ENCODE measurements at regions not wholly inside any gene's neighbourhood (a gene's known extent, or its start where the extent isn't known, plus 50 kb on each side); places are given as distances from the start of the nearest gene placed in this dataset.
"Not testable (repeated sequence)": the region's sequence is repeated elsewhere in the genome, so short reads cannot be mapped to it uniquely, and the experiment has no call there.

GRCh38 chr3:72273615-72274014 lies 488.7 kb upstream of the PROK2 start:
- Mint-ChIP-seq H3K27ac (ENCODE audit: low read depth) (no peak overlapping the region), H3K4me1 (no peaks in the 10 kb centered on the region), H3K9me3 (no peaks in the 10 kb centered on the region), H3K36me3 (ENCODE audit: insufficient read depth) (no peaks in the 10 kb centered on the region), H3K4me3 (no peak overlapping the region), H3K27me3 (peaks cover 24% of the 10 kb centered on the region)
- ATAC-seq (replicated peaks; ENCODE audit: extremely low read depth, poor library complexity, severe bottlenecking) (no peak), DNase-seq (ENCODE audit: low spot score in 2 of 2) (no peak)

- no peak for ATAC-seq (replicated peaks; ENCODE audit: extremely low read depth, poor library complexity, severe bottlenecking)
- Mint-ChIP-seq H3K27me3 (peaks cover 21% of the 10 kb centered on the region), H3K27ac (ENCODE audit: low read depth) (no peak overlapping the region), H3K4me3 (no peak overlapping the region), H3K36me3 (ENCODE audit: insufficient read depth) (no peaks in the 10 kb centered on the region), H3K9me3 (no peaks in the 10 kb centered on the region), H3K4me1 (no peaks in the 10 kb centered on the region)
- no peak for DNase-seq (ENCODE audit: low spot score in 2 of 2)
These were observed 487.4 kb upstream of the PROK2 start for GRCh38 chr3:72272356-72272755.

GRCh38 chr3:72271923-72272322 lies 487.0 kb upstream of the PROK2 start:
- ATAC-seq (replicated peaks; ENCODE audit: extremely low read depth, poor library complexity, severe bottlenecking) (no peak), DNase-seq (ENCODE audit: low spot score in 2 of 2) (no peak)
- H3K9me3 Mint-ChIP-seq, result no peaks in the 10 kb centered on the region
- no peaks in the 10 kb centered on the region for H3K4me1 Mint-ChIP-seq
- H3K27ac Mint-ChIP-seq (ENCODE audit: low read depth), result no peak overlapping the region
- H3K27me3 Mint-ChIP-seq, result peaks cover 21% of the 10 kb centered on the region
- H3K36me3 Mint-ChIP-seq (ENCODE audit: insufficient read depth), result no peaks in the 10 kb centered on the region
- no peak overlapping the region for H3K4me3 Mint-ChIP-seq

- peaks cover 24% of the 10 kb centered on the region for H3K27me3 Mint-ChIP-seq
- DNase-seq (ENCODE audit: low spot score in 2 of 2) (no peak), ATAC-seq (replicated peaks; ENCODE audit: extremely low read depth, poor library complexity, severe bottlenecking) (no peak)
- no peak overlapping the region for H3K27ac Mint-ChIP-seq (ENCODE audit: low read depth)
- no peak overlapping the region for H3K4me3 Mint-ChIP-seq
- H3K4me1 Mint-ChIP-seq, result no peaks in the 10 kb centered on the region
- H3K36me3 Mint-ChIP-seq (ENCODE audit: insufficient read depth), result no peaks in the 10 kb centered on the region
- H3K9me3 Mint-ChIP-seq, result no peaks in the 10 kb centered on the region
These were observed 486.3 kb upstream of the PROK2 start for GRCh38 chr3:72271216-72271615.

- Mint-ChIP-seq H3K9me3 (no peaks in the 10 kb centered on the region), H3K27ac (ENCODE audit: low read depth) (no peak overlapping the region), H3K4me3 (no peak overlapping the region), H3K36me3 (ENCODE audit: insufficient read depth) (no peaks in the 10 kb centered on the region), H3K27me3 (peaks cover 29% of the 10 kb centered on the region), H3K4me1 (no peaks in the 10 kb centered on the region)
- ATAC-seq (replicated peaks; ENCODE audit: extremely low read depth, poor library complexity, severe bottlenecking) (no peak), DNase-seq (ENCODE audit: low spot score in 2 of 2) (no peak)
These were observed 485.8 kb upstream of the PROK2 start for GRCh38 chr3:72270730-72271129.

GRCh38 chr3:72270072-72270681 lies 485.2 kb upstream of the PROK2 start:
- Mint-ChIP-seq H3K4me1 (no peaks in the 10 kb centered on the region), H3K36me3 (ENCODE audit: insufficient read depth) (no peaks in the 10 kb centered on the region), H3K9me3 (no peaks in the 10 kb centered on the region), H3K27me3 (peaks cover 31% of the 10 kb centered on the region), H3K27ac (ENCODE audit: low read depth) (no peak overlapping the region), H3K4me3 (no peak overlapping the region)
- no peak for ATAC-seq (replicated peaks; ENCODE audit: extremely low read depth, poor library complexity, severe bottlenecking)
- DNase-seq (ENCODE audit: low spot score in 2 of 2), result no peak

GRCh38 chr3:72269475-72269874 lies 484.5 kb upstream of the PROK2 start:
- no peak overlapping the region for H3K27ac Mint-ChIP-seq (ENCODE audit: low read depth)
- no peaks in the 10 kb centered on the region for H3K4me1 Mint-ChIP-seq
- DNase-seq (ENCODE audit: low spot score in 2 of 2) (no peak), ATAC-seq (replicated peaks; ENCODE audit: extremely low read depth, poor library complexity, severe bottlenecking) (no peak)
- no peaks in the 10 kb centered on the region for H3K36me3 Mint-ChIP-seq (ENCODE audit: insufficient read depth)
- no peak overlapping the region for H3K4me3 Mint-ChIP-seq
- peaks cover 31% of the 10 kb centered on the region for H3K27me3 Mint-ChIP-seq
- no peaks in the 10 kb centered on the region for H3K9me3 Mint-ChIP-seq

- ATAC-seq (replicated peaks; ENCODE audit: extremely low read depth, poor library complexity, severe bottlenecking); DNase-seq (ENCODE audit: low spot score in 2 of 2); H3K27ac Mint-ChIP-seq (ENCODE audit: low read depth); H3K4me3 Mint-ChIP-seq; H3K4me1 Mint-ChIP-seq; H3K36me3 Mint-ChIP-seq (ENCODE audit: insufficient read depth); H3K9me3 Mint-ChIP-seq: not testable (repeated sequence)
- H3K27me3 Mint-ChIP-seq, result peaks cover 21% of the 10 kb centered on the region
These were observed 482.1 kb upstream of the PROK2 start for GRCh38 chr3:72266921-72267524.

- Mint-ChIP-seq H3K27me3 (peaks cover 21% of the 10 kb centered on the region), H3K27ac (ENCODE audit: low read depth) (no peak overlapping the region), H3K36me3 (ENCODE audit: insufficient read depth) (no peaks in the 10 kb centered on the region), H3K9me3 (no peaks in the 10 kb centered on the region), H3K4me3 (no peak overlapping the region), H3K4me1 (no peaks in the 10 kb centered on the region)
- ATAC-seq (replicated peaks; ENCODE audit: extremely low read depth, poor library complexity, severe bottlenecking), result no peak
- DNase-seq (ENCODE audit: low spot score in 2 of 2), result no peak
These were observed 481.0 kb upstream of the PROK2 start for GRCh38 chr3:72266016-72266370.

- Mint-ChIP-seq H3K4me3 (no peak overlapping the region), H3K27ac (ENCODE audit: low read depth) (no peak overlapping the region), H3K9me3 (no peaks in the 10 kb centered on the region), H3K4me1 (no peaks in the 10 kb centered on the region), H3K27me3 (peaks cover 25% of the 10 kb centered on the region), H3K36me3 (ENCODE audit: insufficient read depth) (no peaks in the 10 kb centered on the region)
- DNase-seq (ENCODE audit: low spot score in 2 of 2) (no peak), ATAC-seq (replicated peaks; ENCODE audit: extremely low read depth, poor library complexity, severe bottlenecking) (no peak)
These were observed 480.5 kb upstream of the PROK2 start for GRCh38 chr3:72265256-72266015.

GRCh38 chr3:72263223-72263990 lies 478.5 kb upstream of the PROK2 start:
- Mint-ChIP-seq H3K9me3 (no peaks in the 10 kb centered on the region), H3K27me3 (peaks cover 22% of the 10 kb centered on the region), H3K27ac (ENCODE audit: low read depth) (no peak overlapping the region), H3K36me3 (ENCODE audit: insufficient read depth) (no peaks in the 10 kb centered on the region), H3K4me3 (no peak overlapping the region), H3K4me1 (no peaks in the 10 kb centered on the region)
- DNase-seq (ENCODE audit: low spot score in 2 of 2) (no peak), ATAC-seq (replicated peaks; ENCODE audit: extremely low read depth, poor library complexity, severe bottlenecking) (no peak)

- Mint-ChIP-seq H3K4me3 (no peak overlapping the region), H3K9me3 (no peaks in the 10 kb centered on the region), H3K27ac (ENCODE audit: low read depth) (no peak overlapping the region), H3K4me1 (no peaks in the 10 kb centered on the region), H3K27me3 (peaks cover 22% of the 10 kb centered on the region), H3K36me3 (ENCODE audit: insufficient read depth) (no peaks in the 10 kb centered on the region)
- DNase-seq (ENCODE audit: low spot score in 2 of 2) (no peak), ATAC-seq (replicated peaks; ENCODE audit: extremely low read depth, poor library complexity, severe bottlenecking) (no peak)
These were observed 477.8 kb upstream of the PROK2 start for GRCh38 chr3:72262736-72263135.

Data from central memory CD8-positive, alpha-beta T cell (primary cell).